HepG2 (cell line): ENCODE measurements at regions not wholly inside any gene's neighbourhood (a gene's known extent, or its start where the extent isn't known, plus 50 kb on each side); places are given as distances from the start of the nearest gene placed in this dataset.

Source experiments
- ATAC-seq: fragments of 200-7000 bp; cut with Tn5 transposase; 3 replicates; pipeline ENCODE4 v1.9.1; 2020; ENCODE audit warnings: mild to moderate bottlenecking, moderate library complexity
- BruUV-seq: library from RNA; stranded (reverse); fragments of 400-500 nt; replicated peaks from 2 replicates; lab custom pipeline; 2021; lab: Mats Ljungman, UMichigan
- CTCF ChIA-PET: fragments of 300-600 bp; formaldehyde crosslinking; extraction: SDS; loops from one replicate; lab custom pipeline; 2021; ENCODE audit warnings: low total read pairs, inconsistent platforms, low intra/inter-chr PET ratio; lab: Yijun Ruan, JAX
- POLR2A ChIA-PET: fragments of 350-600 bp; sonication (Branson Sonifier 250); formaldehyde crosslinking; loops from one replicate; lab custom pipeline; 2020; ENCODE audit warnings: antibody characterized with exemption, inconsistent platforms; lab: Yijun Ruan, JAX
- DNase-seq: peaks from one replicate; pipeline ENCODE4 v3.0.0-alpha.2; 2015; ENCODE audit warnings: low spot score
- FAIRE-seq: peaks from 3 replicates; lab custom pipeline; 2011; peaks lifted over from hg19 to GRCh38; lab: Jason Lieb, UNC
- H2AFZ ChIP-seq: one replicate; pipeline ENCODE4 v1.6.1; 2011; ENCODE audit warnings: low read length, inconsistent platforms
- H3K27ac ChIP-seq: fragments of 300-600 bp; 3 replicates; pipeline ENCODE4 v1.8.0; 2011; ENCODE audit warnings: mixed run types, mild to moderate bottlenecking, mixed read lengths, low read length, inconsistent platforms; ENCODE audit not compliant: insufficient read depth; ENCODE audit errors: extremely low read length
- H3K27me3 ChIP-seq, 2 experiments: fragments of 200-600 bp in 1 of 2; 2 replicates in 1 of 2; 3 replicates in 1 of 2; pipeline versions ENCODE4 v1.6.0 to v1.8.0; 2011; ENCODE audit warnings: low read length in 2 of 2, mild to moderate bottlenecking in 2 of 2, moderate library complexity in 2 of 2, inconsistent platforms in 1 of 2; ENCODE audit not compliant: insufficient read depth in 2 of 2, control insufficient read depth in 1 of 2
- H3K36me3 ChIP-seq, 2 experiments: fragments of 200-600 bp in 1 of 2; replicated peaks in 1 of 2; 2 replicates in 1 of 2; 3 replicates in 1 of 2; pipeline versions ENCODE4 v1.5.1 to v1.8.0; 2011; ENCODE audit warnings: low read length in 2 of 2, inconsistent platforms in 1 of 2; ENCODE audit not compliant: insufficient read depth in 2 of 2, control insufficient read depth in 1 of 2
- H3K4me1 ChIP-seq: 2 replicates; pipeline ENCODE4 v1.5.1; 2012; ENCODE audit warnings: low read length, inconsistent platforms; ENCODE audit not compliant: insufficient read depth
- H3K4me2 ChIP-seq: 2 replicates; pipeline ENCODE4 v1.6.0; 2011; ENCODE audit warnings: low read depth, low read length, inconsistent platforms
- H3K4me3 ChIP-seq, 3 experiments: fragments of 200-600 bp in 1 of 3; sonication (generic), shearing (Covaris generic) in 1 of 3; replicated peaks in 1 of 3; 2 replicates each; pipeline ENCODE4 v1.5.1; 2011 to 2016; ENCODE audit warnings: low read length in 3 of 3, inconsistent platforms in 2 of 3, low read depth in 2 of 3, mild to moderate bottlenecking in 2 of 3, control low read depth in 1 of 3, mixed read lengths in 1 of 3; ENCODE audit not compliant: insufficient read depth in 1 of 3
- H3K79me2 ChIP-seq: one replicate; pipeline ENCODE4 v1.6.1; 2011; ENCODE audit warnings: low read length, inconsistent platforms; ENCODE audit not compliant: insufficient read depth
- H3K9ac ChIP-seq: 2 replicates; pipeline ENCODE4 v1.6.0; 2011; ENCODE audit warnings: mild to moderate bottlenecking, low read depth, low read length, inconsistent platforms; ENCODE audit not compliant: insufficient read depth
- H3K9me3 ChIP-seq: 2 replicates; pipeline ENCODE4 v1.5.1; 2012; ENCODE audit warnings: mild to moderate bottlenecking, low read length
- H4K20me1 ChIP-seq: 2 replicates; pipeline ENCODE4 v1.6.0; 2011; ENCODE audit warnings: inconsistent platforms, mild to moderate bottlenecking, low read length, moderate library complexity; ENCODE audit not compliant: insufficient read depth
- GFI1 ChIP-seq: sonication (generic); formaldehyde crosslinking; IDR thresholded peaks from 2 replicates; pipeline ENCODE4 v1.5.0; 2020; ENCODE audit warnings: missing genetic modification reagents, mild to moderate bottlenecking, borderline replicate concordance
- MAFF ChIP-seq: IDR thresholded peaks from 2 replicates; pipeline ENCODE4 v1.6.1; 2011; ENCODE audit warnings: low read depth, low read length, improper control_type of control experiment
- MAFK ChIP-seq, 2 experiments: IDR thresholded peaks in 1 of 2; conservative IDR thresholded peaks in 1 of 2; 2 replicates each; pipeline ENCODE4 v1.6.1; 2011; ENCODE audit warnings: improper control_type of control experiment in 2 of 2, low read length in 2 of 2
- TAF15 ChIP-seq: fragments of 200-400 bp; formaldehyde crosslinking; IDR thresholded peaks from one replicate; pipeline ENCODE4 v1.6.1; 2018; ENCODE audit warnings: mild to moderate bottlenecking, low read depth, low read length; ENCODE audit not compliant: poor library complexity, severe bottlenecking
- WGBS: methylation state at CpG from one replicate; pipeline ENCODE4 v1.1.6; 2017; ENCODE audit warnings: low lambda C conversion rate; 5-methylcytosine and 5-hydroxymethylcytosine counted together
- in situ Hi-C: cut with HindIII; loops from 2 replicates; pipeline ENCODE4 v1.10.0; 2017; ENCODE audit warnings: low pct_unique_long_range_greater_than_20kb; ENCODE audit not compliant: extremely low pct_ligation_motif_present
- intact Hi-C: fragments of 100-400 bp; cut with micrococcal nuclease; formaldehyde crosslinking; loops from one replicate; pipeline ENCODE4 v1.10.0; 2022; ENCODE audit not compliant: unreplicated experiment
- TF ChIP-seq, protein P1 (sequence below): sonication (generic); formaldehyde crosslinking; IDR thresholded peaks from 2 replicates; pipeline ENCODE4 v1.4.0; 2020; ENCODE audit warnings: missing genetic modification reagents, borderline replicate concordance
- TF ChIP-seq, protein P2 (sequence below): sonication (generic); formaldehyde crosslinking; IDR thresholded peaks from 2 replicates; pipeline ENCODE4 v1.5.1; 2020; ENCODE audit warnings: mild to moderate bottlenecking, missing genetic modification reagents, moderate library complexity
- TF ChIP-seq, protein P3 (sequence below): sonication (generic); formaldehyde crosslinking; IDR thresholded peaks from 2 replicates; pipeline ENCODE4 v1.8.0; 2022; ENCODE audit warnings: missing genetic modification reagents, mild to moderate bottlenecking, moderate library complexity, borderline replicate concordance

DNA sequence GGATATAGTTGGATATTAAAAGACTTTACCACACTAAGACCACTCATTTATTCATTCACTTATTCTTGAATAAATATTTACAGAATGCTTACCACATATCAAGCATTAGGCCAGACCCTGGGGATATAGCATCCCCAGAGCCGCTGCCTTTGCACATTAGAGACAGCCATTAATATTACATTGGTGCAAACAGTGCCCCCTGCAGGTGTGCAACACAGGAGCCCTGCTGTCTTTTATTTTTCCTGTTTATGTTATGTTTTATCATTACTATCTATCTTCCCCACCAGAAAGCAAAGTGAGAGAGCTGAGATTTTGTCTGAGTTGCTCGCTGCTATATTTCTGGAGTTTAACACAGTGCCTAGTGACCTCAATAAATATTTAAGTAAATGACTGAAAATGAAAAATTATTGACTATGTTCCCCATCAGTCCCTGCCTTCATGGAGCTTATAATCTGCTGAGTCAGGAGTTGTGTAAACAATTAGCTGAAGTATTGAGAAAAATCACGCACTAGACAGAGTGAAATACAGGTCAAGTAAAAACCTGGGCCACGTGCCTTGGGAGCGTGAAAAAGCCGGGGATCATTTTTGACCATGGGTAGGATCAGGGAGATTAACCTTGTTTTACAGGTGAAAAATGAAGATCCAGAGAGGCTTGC, 301.6 kb downstream of the PCNX1 start:
- H3K4me3 ChIP-seq: no peak overlapping the region
- H3K4me1 ChIP-seq: no peaks in the 10 kb centered on the region
- H3K9ac ChIP-seq: no peak overlapping the region
- no peaks in the 10 kb centered on the region for H4K20me1 ChIP-seq
- ChIA-PET POLR2A (no interaction called here), CTCF (no interaction called here)
- no TSS peak for BruUV-seq
- WGBS: 50% methylated on average over 6 of the region's 6 CpGs
- ATAC-seq (no peak), DNase-seq (no peak)
- H3K9me3 ChIP-seq: no peaks in the 10 kb centered on the region
- intact Hi-C loops: no loop called here
- TF ChIP-seq MAFK (conservative IDR thresholded peaks at IDR 0.05 in 1 of 2, IDR thresholded peaks at IDR 0.05 in 1 of 2; ENCODE audit: low read length in 2 of 2) (peak; percentile 91 to 96), TAF15 (no peak), GFI1 (no peak), MAFF (peak; percentile 93)
- TF ChIP-seq, protein P1, sequence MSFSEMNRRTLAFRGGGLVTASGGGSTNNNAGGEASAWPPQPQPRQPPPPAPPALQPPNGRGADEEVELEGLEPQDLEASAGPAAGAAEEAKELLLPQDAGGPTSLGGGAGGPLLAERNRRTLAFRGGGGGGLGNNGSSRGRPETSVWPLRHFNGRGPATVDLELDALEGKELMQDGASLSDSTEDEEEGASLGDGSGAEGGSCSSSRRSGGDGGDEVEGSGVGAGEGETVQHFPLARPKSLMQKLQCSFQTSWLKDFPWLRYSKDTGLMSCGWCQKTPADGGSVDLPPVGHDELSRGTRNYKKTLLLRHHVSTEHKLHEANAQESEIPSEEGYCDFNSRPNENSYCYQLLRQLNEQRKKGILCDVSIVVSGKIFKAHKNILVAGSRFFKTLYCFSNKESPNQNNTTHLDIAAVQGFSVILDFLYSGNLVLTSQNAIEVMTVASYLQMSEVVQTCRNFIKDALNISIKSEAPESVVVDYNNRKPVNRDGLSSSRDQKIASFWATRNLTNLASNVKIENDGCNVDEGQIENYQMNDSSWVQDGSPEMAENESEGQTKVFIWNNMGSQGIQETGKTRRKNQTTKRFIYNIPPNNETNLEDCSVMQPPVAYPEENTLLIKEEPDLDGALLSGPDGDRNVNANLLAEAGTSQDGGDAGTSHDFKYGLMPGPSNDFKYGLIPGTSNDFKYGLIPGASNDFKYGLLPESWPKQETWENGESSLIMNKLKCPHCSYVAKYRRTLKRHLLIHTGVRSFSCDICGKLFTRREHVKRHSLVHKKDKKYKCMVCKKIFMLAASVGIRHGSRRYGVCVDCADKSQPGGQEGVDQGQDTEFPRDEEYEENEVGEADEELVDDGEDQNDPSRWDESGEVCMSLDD (CRISPR knock-in tag): no peak
- TF ChIP-seq, protein P2, sequence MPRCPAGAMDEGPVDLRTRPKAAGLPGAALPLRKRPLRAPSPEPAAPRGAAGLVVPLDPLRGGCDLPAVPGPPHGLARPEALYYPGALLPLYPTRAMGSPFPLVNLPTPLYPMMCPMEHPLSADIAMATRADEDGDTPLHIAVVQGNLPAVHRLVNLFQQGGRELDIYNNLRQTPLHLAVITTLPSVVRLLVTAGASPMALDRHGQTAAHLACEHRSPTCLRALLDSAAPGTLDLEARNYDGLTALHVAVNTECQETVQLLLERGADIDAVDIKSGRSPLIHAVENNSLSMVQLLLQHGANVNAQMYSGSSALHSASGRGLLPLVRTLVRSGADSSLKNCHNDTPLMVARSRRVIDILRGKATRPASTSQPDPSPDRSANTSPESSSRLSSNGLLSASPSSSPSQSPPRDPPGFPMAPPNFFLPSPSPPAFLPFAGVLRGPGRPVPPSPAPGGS (CRISPR knock-in tag): no peak
- TF ChIP-seq, protein P3, sequence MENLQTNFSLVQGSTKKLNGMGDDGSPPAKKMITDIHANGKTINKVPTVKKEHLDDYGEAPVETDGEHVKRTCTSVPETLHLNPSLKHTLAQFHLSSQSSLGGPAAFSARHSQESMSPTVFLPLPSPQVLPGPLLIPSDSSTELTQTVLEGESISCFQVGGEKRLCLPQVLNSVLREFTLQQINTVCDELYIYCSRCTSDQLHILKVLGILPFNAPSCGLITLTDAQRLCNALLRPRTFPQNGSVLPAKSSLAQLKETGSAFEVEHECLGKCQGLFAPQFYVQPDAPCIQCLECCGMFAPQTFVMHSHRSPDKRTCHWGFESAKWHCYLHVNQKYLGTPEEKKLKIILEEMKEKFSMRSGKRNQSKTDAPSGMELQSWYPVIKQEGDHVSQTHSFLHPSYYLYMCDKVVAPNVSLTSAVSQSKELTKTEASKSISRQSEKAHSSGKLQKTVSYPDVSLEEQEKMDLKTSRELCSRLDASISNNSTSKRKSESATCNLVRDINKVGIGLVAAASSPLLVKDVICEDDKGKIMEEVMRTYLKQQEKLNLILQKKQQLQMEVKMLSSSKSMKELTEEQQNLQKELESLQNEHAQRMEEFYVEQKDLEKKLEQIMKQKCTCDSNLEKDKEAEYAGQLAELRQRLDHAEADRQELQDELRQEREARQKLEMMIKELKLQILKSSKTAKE (CRISPR knock-in tag): no peak
- TF ChIP-seq, all 625 proteins: peak for 2
- Histone ChIP-seq H3K4me2 (no peak overlapping the region), H3K27ac (no peak overlapping the region), H3K27me3 (peaks cover 0 to 10% of the 10 kb centered on the region in 2 experiments; a peak in 1 of 5 replicates), H3K79me2 (no peaks in the 10 kb centered on the region), H3K36me3 (no peaks in the 10 kb centered on the region), H2AFZ (no peak overlapping the region)
- no peak for FAIRE-seq
- in situ Hi-C loops: no loop called here
